A673 (cell line): ENCODE measurements at regions not wholly inside any gene's neighbourhood (a gene's known extent, or its start where the extent isn't known, plus 50 kb on each side); places are given as distances from the start of the nearest gene placed in this dataset.

Experiments
- EZH2 ChIP-seq: fragments of 200-600 bp; sonication (generic); IDR thresholded peaks from 2 replicates; pipeline ENCODE4 v1.6.1; 2017; ENCODE audit warnings: borderline replicate concordance, low read depth, mild to moderate bottlenecking, mixed read lengths, antibody characterized with exemption, low read length; ENCODE audit not compliant: poor library complexity, severe bottlenecking
- TF ChIP-seq, protein P1 (sequence below): fragments of 300-800, 200-600 bp; sonication (generic); conservative IDR thresholded peaks from 2 replicates; pipeline ENCODE4 v1.5.1; 2017; ENCODE audit warnings: low read depth, mild to moderate bottlenecking, antibody characterized with exemption, low read length, moderate library complexity, mixed read lengths

DNA sequence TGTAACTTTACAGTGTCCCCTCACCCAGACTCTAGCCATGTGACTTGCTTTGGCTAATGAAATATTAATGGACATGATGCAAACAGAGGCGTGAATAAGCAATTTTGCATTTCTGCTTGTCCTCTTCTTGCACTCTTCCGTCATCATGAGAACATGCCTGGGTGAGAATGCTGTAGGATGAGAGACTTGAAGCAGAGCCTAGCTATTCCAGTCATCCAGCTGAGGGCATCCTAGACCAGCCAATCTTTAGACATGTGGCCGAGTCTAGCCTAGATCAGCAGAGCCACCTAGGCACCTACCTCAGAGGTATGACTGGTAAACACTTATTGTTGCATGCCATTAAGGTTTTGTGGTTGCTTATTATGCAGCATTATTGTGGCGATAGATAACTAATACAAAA is 450.5 kb upstream of the AZI2 start:
- TF ChIP-seq, protein P1, sequence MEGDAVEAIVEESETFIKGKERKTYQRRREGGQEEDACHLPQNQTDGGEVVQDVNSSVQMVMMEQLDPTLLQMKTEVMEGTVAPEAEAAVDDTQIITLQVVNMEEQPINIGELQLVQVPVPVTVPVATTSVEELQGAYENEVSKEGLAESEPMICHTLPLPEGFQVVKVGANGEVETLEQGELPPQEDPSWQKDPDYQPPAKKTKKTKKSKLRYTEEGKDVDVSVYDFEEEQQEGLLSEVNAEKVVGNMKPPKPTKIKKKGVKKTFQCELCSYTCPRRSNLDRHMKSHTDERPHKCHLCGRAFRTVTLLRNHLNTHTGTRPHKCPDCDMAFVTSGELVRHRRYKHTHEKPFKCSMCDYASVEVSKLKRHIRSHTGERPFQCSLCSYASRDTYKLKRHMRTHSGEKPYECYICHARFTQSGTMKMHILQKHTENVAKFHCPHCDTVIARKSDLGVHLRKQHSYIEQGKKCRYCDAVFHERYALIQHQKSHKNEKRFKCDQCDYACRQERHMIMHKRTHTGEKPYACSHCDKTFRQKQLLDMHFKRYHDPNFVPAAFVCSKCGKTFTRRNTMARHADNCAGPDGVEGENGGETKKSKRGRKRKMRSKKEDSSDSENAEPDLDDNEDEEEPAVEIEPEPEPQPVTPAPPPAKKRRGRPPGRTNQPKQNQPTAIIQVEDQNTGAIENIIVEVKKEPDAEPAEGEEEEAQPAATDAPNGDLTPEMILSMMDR: peak; percentile 32; the same call in 1 of the 2 replicates
- TF ChIP-seq EZH2: no peak
